Fibroblast of pulmonary artery (primary cell): ENCODE measurements at regions not wholly inside any gene's neighbourhood (a gene's known extent, or its start where the extent isn't known, plus 50 kb on each side); places are given as distances from the start of the nearest gene placed in this dataset.

Source experiments
- DNase-seq: peaks from one replicate; pipeline ENCODE4 v3.0.0-alpha.2; 2010; ENCODE audit warnings: low read depth
- H3K4me3 ChIP-seq: replicated peaks from 2 replicates; pipeline ENCODE4 v1.5.1; 2011; ENCODE audit warnings: low read depth, mild to moderate bottlenecking, control low read depth, low read length, moderate library complexity
- CTCF ChIP-seq: IDR thresholded peaks from 2 replicates; pipeline ENCODE4 v1.5.1; 2011; ENCODE audit warnings: mild to moderate bottlenecking, control low read depth, low read length, inconsistent platforms; ENCODE audit errors: missing control alignments

- no peak for DNase-seq
- TF ChIP-seq CTCF: no peak
- H3K4me3 ChIP-seq: no peak overlapping the region
Observed at GRCh38 chr15:66651198-66651597, 50.8 kb upstream of the SMAD6 start.

GRCh38 chr15:66651913-66652642 is 50.0 kb upstream of the SMAD6 start:
- TF ChIP-seq CTCF: no peak

More at GRCh38 chr15:66651913-66652642, 50.0 kb upstream of the SMAD6 start:
- no peak overlapping the region for H3K4me3 ChIP-seq
- no peak for DNase-seq
